WTC11 (cell line): ENCODE measurements at regions not wholly inside any gene's neighbourhood (a gene's known extent, or its start where the extent isn't known, plus 50 kb on each side); places are given as distances from the start of the nearest gene placed in this dataset.

ENCODE experiments used
- CTCF ChIP-seq: fragments of 200-600 bp; IDR thresholded peaks from 2 replicates; pipeline ENCODE4 v1.8.0; 2022; ENCODE audit warnings: antibody characterized with exemption
- ESRRA ChIP-seq: sonication (generic); formaldehyde crosslinking; IDR thresholded peaks from 2 replicates; pipeline ENCODE4 v1.8.1; 2022; ENCODE audit warnings: mild to moderate bottlenecking, missing genetic modification reagents, borderline replicate concordance
- FOXJ3 ChIP-seq: sonication (generic); formaldehyde crosslinking; IDR thresholded peaks from 2 replicates; pipeline ENCODE4 v1.9.0; 2021; ENCODE audit warnings: missing genetic modification reagents, mild to moderate bottlenecking, borderline replicate concordance
- HMGXB4 ChIP-seq: sonication (generic); formaldehyde crosslinking; IDR thresholded peaks from 2 replicates; pipeline ENCODE4 v1.8.1; 2023; ENCODE audit warnings: mild to moderate bottlenecking, moderate library complexity, missing genetic modification reagents
- NFYB ChIP-seq: sonication (generic); formaldehyde crosslinking; conservative IDR thresholded peaks from 2 replicates; pipeline ENCODE4 v1.8.0; 2022; ENCODE audit warnings: low read depth, missing genetic modification reagents
- NR2C2 ChIP-seq: sonication (generic); formaldehyde crosslinking; IDR thresholded peaks from 2 replicates; pipeline ENCODE4 v1.8.0; 2022; ENCODE audit warnings: mild to moderate bottlenecking, missing genetic modification reagents
- RELA ChIP-seq: sonication (generic); formaldehyde crosslinking; IDR thresholded peaks from 2 replicates; pipeline ENCODE4 v1.8.1; 2022; ENCODE audit warnings: missing genetic modification reagents, mild to moderate bottlenecking, borderline replicate concordance
- SP1 ChIP-seq: sonication (generic); formaldehyde crosslinking; conservative IDR thresholded peaks from 2 replicates; pipeline ENCODE4 v1.8.1; 2022; ENCODE audit warnings: missing genetic modification reagents
- TCF7 ChIP-seq: sonication (generic); formaldehyde crosslinking; IDR thresholded peaks from 2 replicates; pipeline ENCODE4 v1.8.0; 2022; ENCODE audit warnings: mild to moderate bottlenecking, low read depth, missing genetic modification reagents, moderate library complexity
- TEAD4 ChIP-seq: sonication (generic); formaldehyde crosslinking; IDR thresholded peaks from 2 replicates; pipeline ENCODE4 v1.8.0; 2022; ENCODE audit warnings: mild to moderate bottlenecking, missing genetic modification reagents
- ZNF219 ChIP-seq: sonication (generic); formaldehyde crosslinking; IDR thresholded peaks from 2 replicates; pipeline ENCODE4 v1.8.0; 2023; ENCODE audit warnings: missing genetic modification reagents, mild to moderate bottlenecking, borderline replicate concordance
- ZNF423 ChIP-seq: fragments of 250-450 bp; sonication (Bioruptor Pico); IDR thresholded peaks from 2 replicates; pipeline ENCODE4 v2.1.2; 2022; ENCODE audit warnings: mild to moderate bottlenecking, moderate library complexity
- TF ChIP-seq, protein P1 (sequence below): sonication (generic); formaldehyde crosslinking; conservative IDR thresholded peaks from 2 replicates; pipeline ENCODE4 v1.8.1; 2022; ENCODE audit warnings: mild to moderate bottlenecking, missing genetic modification reagents
- TF ChIP-seq, protein P2 (sequence below): sonication (generic); formaldehyde crosslinking; IDR thresholded peaks from 2 replicates; pipeline ENCODE4 v1.8.0; 2023; ENCODE audit warnings: missing genetic modification reagents, mild to moderate bottlenecking, borderline replicate concordance

- TF ChIP-seq ZNF423 (CRISPR knock-in tag): no peak
- no peak for TF ChIP-seq CTCF
- TF ChIP-seq, protein P1, sequence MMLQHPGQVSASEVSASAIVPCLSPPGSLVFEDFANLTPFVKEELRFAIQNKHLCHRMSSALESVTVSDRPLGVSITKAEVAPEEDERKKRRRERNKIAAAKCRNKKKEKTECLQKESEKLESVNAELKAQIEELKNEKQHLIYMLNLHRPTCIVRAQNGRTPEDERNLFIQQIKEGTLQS: no peak
- TF ChIP-seq HMGXB4 (CRISPR knock-in tag): no peak
- TF ChIP-seq ZNF219 (CRISPR knock-in tag): no peak
- TF ChIP-seq TEAD4 (CRISPR knock-in tag): no peak
- TF ChIP-seq NFYB: no peak
- no peak for TF ChIP-seq NR2C2
- no peak for TF ChIP-seq SP1 (CRISPR knock-in tag)
- no peak for TF ChIP-seq TCF7
- TF ChIP-seq, protein P2, sequence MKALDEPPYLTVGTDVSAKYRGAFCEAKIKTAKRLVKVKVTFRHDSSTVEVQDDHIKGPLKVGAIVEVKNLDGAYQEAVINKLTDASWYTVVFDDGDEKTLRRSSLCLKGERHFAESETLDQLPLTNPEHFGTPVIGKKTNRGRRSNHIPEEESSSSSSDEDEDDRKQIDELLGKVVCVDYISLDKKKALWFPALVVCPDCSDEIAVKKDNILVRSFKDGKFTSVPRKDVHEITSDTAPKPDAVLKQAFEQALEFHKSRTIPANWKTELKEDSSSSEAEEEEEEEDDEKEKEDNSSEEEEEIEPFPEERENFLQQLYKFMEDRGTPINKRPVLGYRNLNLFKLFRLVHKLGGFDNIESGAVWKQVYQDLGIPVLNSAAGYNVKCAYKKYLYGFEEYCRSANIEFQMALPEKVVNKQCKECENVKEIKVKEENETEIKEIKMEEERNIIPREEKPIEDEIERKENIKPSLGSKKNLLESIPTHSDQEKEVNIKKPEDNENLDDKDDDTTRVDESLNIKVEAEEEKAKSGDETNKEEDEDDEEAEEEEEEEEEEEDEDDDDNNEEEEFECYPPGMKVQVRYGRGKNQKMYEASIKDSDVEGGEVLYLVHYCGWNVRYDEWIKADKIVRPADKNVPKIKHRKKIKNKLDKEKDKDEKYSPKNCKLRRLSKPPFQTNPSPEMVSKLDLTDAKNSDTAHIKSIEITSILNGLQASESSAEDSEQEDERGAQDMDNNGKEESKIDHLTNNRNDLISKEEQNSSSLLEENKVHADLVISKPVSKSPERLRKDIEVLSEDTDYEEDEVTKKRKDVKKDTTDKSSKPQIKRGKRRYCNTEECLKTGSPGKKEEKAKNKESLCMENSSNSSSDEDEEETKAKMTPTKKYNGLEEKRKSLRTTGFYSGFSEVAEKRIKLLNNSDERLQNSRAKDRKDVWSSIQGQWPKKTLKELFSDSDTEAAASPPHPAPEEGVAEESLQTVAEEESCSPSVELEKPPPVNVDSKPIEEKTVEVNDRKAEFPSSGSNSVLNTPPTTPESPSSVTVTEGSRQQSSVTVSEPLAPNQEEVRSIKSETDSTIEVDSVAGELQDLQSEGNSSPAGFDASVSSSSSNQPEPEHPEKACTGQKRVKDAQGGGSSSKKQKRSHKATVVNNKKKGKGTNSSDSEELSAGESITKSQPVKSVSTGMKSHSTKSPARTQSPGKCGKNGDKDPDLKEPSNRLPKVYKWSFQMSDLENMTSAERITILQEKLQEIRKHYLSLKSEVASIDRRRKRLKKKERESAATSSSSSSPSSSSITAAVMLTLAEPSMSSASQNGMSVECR (CRISPR knock-in tag): no peak
- no peak for TF ChIP-seq RELA (CRISPR knock-in tag)
- TF ChIP-seq FOXJ3 (CRISPR knock-in tag): no peak
- no peak for TF ChIP-seq ESRRA (CRISPR knock-in tag)
These were observed 144.2 kb downstream of the ASB1 start for GRCh38 chr2:238570926-238571325.
